SK-N-SH (cell line): ENCODE measurements at regions not wholly inside any gene's neighbourhood (a gene's known extent, or its start where the extent isn't known, plus 50 kb on each side); places are given as distances from the start of the nearest gene placed in this dataset.

Source experiments
- CTCF ChIA-PET: fragments of 300-600, 350-600 bp; formaldehyde crosslinking; extraction: SDS; loops from one replicate; lab custom pipeline; 2021; lab: Yijun Ruan, JAX
- POLR2A ChIA-PET: fragments of 350-600 bp; sonication (Branson Sonifier 250); formaldehyde crosslinking; extraction: SDS; loops from one replicate; lab custom pipeline; 2020; ENCODE audit warnings: antibody characterized with exemption, inconsistent platforms; lab: Yijun Ruan, JAX
- DNase-seq: peaks from one replicate; pipeline ENCODE4 v3.0.0; 2012
- H2AFZ ChIP-seq: fragments of 200-600 bp; sonication (generic); 2 replicates; pipeline ENCODE4 v1.8.1; 2016; ENCODE audit warnings: antibody characterized with exemption, mild to moderate bottlenecking, low read depth
- H3F3A ChIP-seq: fragments of 200-600 bp; sonication (generic); replicated peaks from 2 replicates; pipeline ENCODE3; 2016; ENCODE audit warnings: antibody characterized with exemption, mild to moderate bottlenecking; ENCODE audit not compliant: insufficient read depth
- H3K27ac ChIP-seq, 2 experiments: fragments of 200-500 bp in 1 of 2; fragments of 200-600 bp in 1 of 2; sonication (Bioruptor generic) in 1 of 2; sonication (generic), shearing (Covaris generic) in 1 of 2; 2 replicates each; pipeline versions ENCODE4 v1.5.1 to v1.6.1; 2014 to 2016; ENCODE audit warnings: low read depth in 2 of 2, inconsistent platforms in 1 of 2, low read length in 1 of 2, mild to moderate bottlenecking in 1 of 2, mixed read lengths in 1 of 2
- H3K27me3 ChIP-seq: fragments of 200-600 bp; sonication (generic), shearing (Covaris generic); 2 replicates; pipeline ENCODE4 v1.6.1; 2016; ENCODE audit warnings: mixed run types; ENCODE audit not compliant: insufficient read depth
- H3K36me3 ChIP-seq, 2 experiments: fragments of 200-500 bp in 1 of 2; fragments of 200-600 bp in 1 of 2; sonication (Bioruptor generic) in 1 of 2; sonication (generic) in 1 of 2; replicated peaks in 1 of 2; 2 replicates each; pipeline versions ENCODE3 to v1.5.1; 2014 to 2016; ENCODE audit warnings: low read length in 1 of 2, mild to moderate bottlenecking in 1 of 2; ENCODE audit not compliant: insufficient read depth in 2 of 2, control insufficient read depth in 1 of 2
- H3K4me1 ChIP-seq, 2 experiments: fragments of 200-500 bp in 1 of 2; fragments of 200-600 bp in 1 of 2; sonication (Bioruptor generic) in 1 of 2; sonication (generic), shearing (Covaris generic) in 1 of 2; 2 replicates each; pipeline versions ENCODE4 v1.5.1 to v1.6.1; 2014 to 2016; ENCODE audit warnings: low read depth in 1 of 2, low read length in 1 of 2, mixed run types in 1 of 2; ENCODE audit not compliant: insufficient read depth in 2 of 2, control insufficient read depth in 1 of 2
- H3K4me2 ChIP-seq: fragments of 200-600 bp; sonication (generic), shearing (Covaris generic); 2 replicates; pipeline ENCODE4 v1.6.1; 2017; ENCODE audit warnings: mixed run types
- H3K4me3 ChIP-seq, 2 experiments: fragments of 200-500 bp in 1 of 2; fragments of 200-600 bp in 1 of 2; sonication (Bioruptor generic) in 1 of 2; sonication (generic), shearing (Covaris generic) in 1 of 2; 2 replicates each; pipeline versions ENCODE4 v1.5.1 to v1.8.1; 2014 to 2016; ENCODE audit warnings: low read depth in 2 of 2, inconsistent platforms in 1 of 2, low read length in 1 of 2, mild to moderate bottlenecking in 1 of 2, mixed read lengths in 1 of 2, moderate library complexity in 1 of 2
- H3K79me2 ChIP-seq: fragments of 200-600 bp; sonication (generic); 2 replicates; pipeline ENCODE4 v1.8.1; 2017; ENCODE audit warnings: mild to moderate bottlenecking; ENCODE audit not compliant: insufficient read depth
- H3K9ac ChIP-seq: fragments of 200-600 bp; sonication (generic); 2 replicates; pipeline ENCODE4 v1.6.1; 2017; ENCODE audit warnings: mixed run types
- H3K9me2 ChIP-seq: fragments of 200-600 bp; sonication (generic); 2 replicates; pipeline ENCODE4 v1.6.1; 2017; ENCODE audit warnings: mixed run types
- H3K9me3 ChIP-seq: fragments of 200-600 bp; sonication (generic); 2 replicates; pipeline ENCODE4 v1.6.1; 2017; ENCODE audit warnings: mixed run types, mild to moderate bottlenecking, moderate library complexity
- H4K20me1 ChIP-seq: fragments of 200-600 bp; sonication (generic); 2 replicates; pipeline ENCODE4 v1.6.1; 2017; ENCODE audit warnings: mild to moderate bottlenecking, mixed run types; ENCODE audit not compliant: insufficient read depth
- CHD2 ChIP-seq: fragments of 150-350 bp; IDR thresholded peaks from 2 replicates; pipeline ENCODE4 v1.6.1; 2018; ENCODE audit warnings: low read length; ENCODE audit not compliant: partially characterized antibody
- CTCF ChIP-seq: fragments of 200-600 bp; sonication (generic); IDR thresholded peaks from 2 replicates; pipeline ENCODE4 v1.6.1; 2017; ENCODE audit warnings: antibody characterized with exemption, mild to moderate bottlenecking, moderate library complexity
- ELF1 ChIP-seq: IDR thresholded peaks from 2 replicates; pipeline ENCODE4 v1.4.0; 2012
- FOSL2 ChIP-seq: IDR thresholded peaks from 2 replicates; pipeline ENCODE4 v1.4.0; 2012; ENCODE audit warnings: low read depth, mild to moderate bottlenecking, moderate library complexity, borderline replicate concordance
- FOXJ3 ChIP-seq: sonication (generic); formaldehyde crosslinking; IDR thresholded peaks from 2 replicates; pipeline ENCODE4 v1.5.1; 2020; ENCODE audit warnings: mild to moderate bottlenecking, missing genetic modification reagents
- IRF3 ChIP-seq: fragments of 150-350 bp; IDR thresholded peaks from 2 replicates; pipeline ENCODE4 v1.6.1; 2016; ENCODE audit warnings: mild to moderate bottlenecking, low read depth, low read length
- MAX ChIP-seq: IDR thresholded peaks from 2 replicates; pipeline ENCODE4 v1.4.0; 2012; ENCODE audit warnings: low read depth
- MXI1 ChIP-seq: IDR thresholded peaks from 2 replicates; pipeline ENCODE4 v1.6.1; 2012; ENCODE audit warnings: mild to moderate bottlenecking, low read depth, low read length, improper control_type of control experiment
- NFIC ChIP-seq: IDR thresholded peaks from 2 replicates; pipeline ENCODE4 v1.4.0; 2012; ENCODE audit warnings: borderline replicate concordance
- NRF1 ChIP-seq: IDR thresholded peaks from 2 replicates; pipeline ENCODE4 v1.6.1; 2012; ENCODE audit warnings: low read depth, mild to moderate bottlenecking, low read length
- POLR2AphosphoS5 ChIP-seq: IDR thresholded peaks from 2 replicates; pipeline ENCODE4 v1.6.1; 2012; ENCODE audit warnings: low read depth, low read length
- RFX5 ChIP-seq: IDR thresholded peaks from 2 replicates; pipeline ENCODE4 v1.6.1; 2012; ENCODE audit warnings: mild to moderate bottlenecking, improper control_type of control experiment, low read length
- RXRA ChIP-seq: IDR thresholded peaks from 2 replicates; pipeline ENCODE4 v1.4.0; 2012; ENCODE audit warnings: low read depth, mild to moderate bottlenecking, borderline replicate concordance
- SIN3A ChIP-seq: IDR thresholded peaks from 2 replicates; pipeline ENCODE4 v1.6.1; 2012; ENCODE audit warnings: low read depth, mild to moderate bottlenecking, low read length, moderate library complexity, borderline replicate concordance
- SMC3 ChIP-seq: IDR thresholded peaks from 2 replicates; pipeline ENCODE4 v1.6.1; 2012; ENCODE audit warnings: low read depth, low read length, improper control_type of control experiment
- TEAD4 ChIP-seq: IDR thresholded peaks from 2 replicates; pipeline ENCODE4 v1.4.0; 2012; ENCODE audit warnings: mild to moderate bottlenecking, borderline replicate concordance; ENCODE audit not compliant: insufficient read depth
- USF1 ChIP-seq: IDR thresholded peaks from 2 replicates; pipeline ENCODE4 v1.4.0; 2012; ENCODE audit warnings: low read depth, borderline replicate concordance
- USF2 ChIP-seq: fragments of 150-350 bp; IDR thresholded peaks from 2 replicates; pipeline ENCODE4 v1.6.1; 2017; ENCODE audit warnings: antibody characterized with exemption, low read length, low read depth, borderline replicate concordance
- ZBTB33 ChIP-seq: IDR thresholded peaks from 2 replicates; pipeline ENCODE4 v1.4.0; 2012; ENCODE audit warnings: low read depth, borderline replicate concordance
- WGBS: methylation state at CpG from one replicate; pipeline ENCODE4 v1.1.6; 2017; ENCODE audit warnings: low lambda C conversion rate; 5-methylcytosine and 5-hydroxymethylcytosine counted together

- TF ChIP-seq ZBTB33 = no peak
- peak; percentile 44; the same call in 1 of the 2 replicates for TF ChIP-seq POLR2AphosphoS5
- TF ChIP-seq CHD2 = no peak
- no peak for TF ChIP-seq CTCF
- no peak for TF ChIP-seq NRF1
- peak; percentile 98 for TF ChIP-seq NFIC
- peak; percentile 84 for TF ChIP-seq TEAD4
- TF ChIP-seq SMC3 = no peak
- TF ChIP-seq USF2 = no peak
- TF ChIP-seq IRF3 = no peak
- no peak for TF ChIP-seq RFX5
- TF ChIP-seq, all 33 proteins: peak for 12
Observed at GRCh38 chr3:177468331-177468730, 271.0 kb upstream of the TBL1XR1 start (continued).

GRCh38 chr3:177468816-177469215 lies 271.5 kb upstream of the TBL1XR1 start:
- H3K4me1 ChIP-seq = peaks cover 0 to 10% of the 10 kb centered on the region in 2 experiments; a peak in 2 of 4 replicates
- ChIA-PET POLR2A (no interaction called here), CTCF (no interaction called here)
- no peaks in the 10 kb centered on the region for H3K9me2 ChIP-seq
- no peaks in the 10 kb centered on the region for H3K79me2 ChIP-seq
- no peaks in the 10 kb centered on the region for H3K9me3 ChIP-seq
- 100% methylated on average over 1 of the region's 1 CpG for WGBS
- H3F3A ChIP-seq = no peaks in the 10 kb centered on the region
- H4K20me1 ChIP-seq = no peaks in the 10 kb centered on the region
- no peak overlapping the region for H3K4me2 ChIP-seq
- H3K9ac ChIP-seq = no peak overlapping the region
- H3K27ac ChIP-seq = no peak overlapping the region; a peak in 1 of 4 replicates
- no peak overlapping the region for H2AFZ ChIP-seq
- H3K27me3 ChIP-seq = no peaks in the 10 kb centered on the region
- DNase-seq = no peak
- H3K36me3 ChIP-seq = no peaks in the 10 kb centered on the region
- no peak overlapping the region for H3K4me3 ChIP-seq
- TF ChIP-seq ELF1 (no peak), FOSL2 (no peak), TEAD4 (no peak), CTCF (no peak), NFIC (no peak), RXRA (no peak), SIN3A (no peak), USF2 (no peak), MXI1 (no peak), MAX (no peak), FOXJ3 (CRISPR knock-in tag) (no peak), USF1 (no peak), CHD2 (no peak), RFX5 (no peak)
